ENCODE measurements at regions not wholly inside any gene's neighbourhood (a gene's known extent, or its start where the extent isn't known, plus 50 kb on each side); places are given as distances from the start of the nearest gene placed in this dataset.

GRCh38 chr2:111219285-111219684, 98.6 kb downstream of the BCL2L11 start:
- Histone ChIP-seq H3K4me2 (ENCODE audit: extremely low read depth, insufficient read depth, low read length) (no peak overlapping the region), H3K36me3 (ENCODE audit: control insufficient read depth, insufficient read depth, low read length) (no peaks in the 10 kb centered on the region), H3K9me3 (ENCODE audit: control insufficient read depth, insufficient read depth, low read depth, low read length) (no peaks in the 10 kb centered on the region), H3K9ac (ENCODE audit: insufficient read depth, low read length) (no peak overlapping the region), H3K4me1 (ENCODE audit: control insufficient read depth, extremely low read depth, insufficient read depth, low read length) (no peaks in the 10 kb centered on the region), H3K79me2 (ENCODE audit: control insufficient read depth, insufficient read depth, low read length) (no peaks in the 10 kb centered on the region), H2AFZ (ENCODE audit: low read length) (no peak overlapping the region), H3K27ac (ENCODE audit: insufficient read depth, low read length) (no peak overlapping the region), H4K20me1 (ENCODE audit: control insufficient read depth, extremely low read depth, insufficient read depth, low read length) (no peaks in the 10 kb centered on the region), H3K4me3 (replicated peaks in 1 of 4; ENCODE audit: control extremely low read depth in 1 of 4, insufficient read depth in 1 of 4, low read depth in 3 of 4, low read length in 4 of 4) (no peak overlapping the region), H3K27me3 (ENCODE audit: control insufficient read depth, insufficient read depth, low read length) (no peaks in the 10 kb centered on the region)
- TF ChIP-seq EZH2 (IDR thresholded peaks at IDR 0.05; ENCODE audit: low read length, missing control alignments) (no peak), CTCF (conservative IDR thresholded peaks at IDR 0.05 in 1 of 2, IDR thresholded peaks at IDR 0.05 in 1 of 2; ENCODE audit: low read depth in 1 of 2, low read length in 2 of 2) (no peak)
- peak in 1 of 2 donors; percentile 79 for DNase-seq (ENCODE audit: low read depth in 2 of 2)

- Histone ChIP-seq H3K79me2 (ENCODE audit: control insufficient read depth, insufficient read depth, low read length) (no peaks in the 10 kb centered on the region), H3K4me1 (ENCODE audit: control insufficient read depth, extremely low read depth, insufficient read depth, low read length) (no peaks in the 10 kb centered on the region), H3K27me3 (ENCODE audit: control insufficient read depth, insufficient read depth, low read length) (no peaks in the 10 kb centered on the region), H3K9ac (ENCODE audit: insufficient read depth, low read length) (no peak overlapping the region), H2AFZ (ENCODE audit: low read length) (no peak overlapping the region), H3K4me3 (replicated peaks in 1 of 4; ENCODE audit: control extremely low read depth in 1 of 4, insufficient read depth in 1 of 4, low read depth in 3 of 4, low read length in 4 of 4) (no peak overlapping the region), H3K36me3 (ENCODE audit: control insufficient read depth, insufficient read depth, low read length) (no peaks in the 10 kb centered on the region), H4K20me1 (ENCODE audit: control insufficient read depth, extremely low read depth, insufficient read depth, low read length) (no peaks in the 10 kb centered on the region), H3K27ac (ENCODE audit: insufficient read depth, low read length) (no peak overlapping the region), H3K4me2 (ENCODE audit: extremely low read depth, insufficient read depth, low read length) (no peak overlapping the region), H3K9me3 (ENCODE audit: control insufficient read depth, insufficient read depth, low read depth, low read length) (no peaks in the 10 kb centered on the region)
- TF ChIP-seq EZH2 (IDR thresholded peaks at IDR 0.05; ENCODE audit: low read length, missing control alignments) (no peak), CTCF (conservative IDR thresholded peaks at IDR 0.05 in 1 of 2, IDR thresholded peaks at IDR 0.05 in 1 of 2; ENCODE audit: low read depth in 1 of 2, low read length in 2 of 2) (no peak)
- peak in 1 of 2 donors; percentile 27 for DNase-seq (ENCODE audit: low read depth in 2 of 2)
Observed at GRCh38 chr2:111219734-111220505, 99.2 kb downstream of the BCL2L11 start.

- Histone ChIP-seq H3K27me3 (ENCODE audit: control insufficient read depth, insufficient read depth, low read length) (no peaks in the 10 kb centered on the region), H3K9me3 (ENCODE audit: control insufficient read depth, insufficient read depth, low read depth, low read length) (no peaks in the 10 kb centered on the region), H3K79me2 (ENCODE audit: control insufficient read depth, insufficient read depth, low read length) (no peaks in the 10 kb centered on the region), H2AFZ (ENCODE audit: low read length) (no peak overlapping the region), H3K9ac (ENCODE audit: insufficient read depth, low read length) (no peak overlapping the region), H3K4me1 (ENCODE audit: control insufficient read depth, extremely low read depth, insufficient read depth, low read length) (no peaks in the 10 kb centered on the region), H3K4me2 (ENCODE audit: extremely low read depth, insufficient read depth, low read length) (no peak overlapping the region), H4K20me1 (ENCODE audit: control insufficient read depth, extremely low read depth, insufficient read depth, low read length) (no peaks in the 10 kb centered on the region), H3K4me3 (replicated peaks in 1 of 4; ENCODE audit: control extremely low read depth in 1 of 4, insufficient read depth in 1 of 4, low read depth in 3 of 4, low read length in 4 of 4) (no peak overlapping the region), H3K27ac (ENCODE audit: insufficient read depth, low read length) (no peak overlapping the region), H3K36me3 (ENCODE audit: control insufficient read depth, insufficient read depth, low read length) (no peaks in the 10 kb centered on the region)
- DNase-seq (ENCODE audit: low read depth in 2 of 2), result no peak
- TF ChIP-seq CTCF (conservative IDR thresholded peaks at IDR 0.05 in 1 of 2, IDR thresholded peaks at IDR 0.05 in 1 of 2; ENCODE audit: low read depth in 1 of 2, low read length in 2 of 2) (no peak), EZH2 (IDR thresholded peaks at IDR 0.05; ENCODE audit: low read length, missing control alignments) (no peak)
Observed at GRCh38 chr2:111220962-111221361, 100.2 kb downstream of the BCL2L11 start.
